ENCODE measurements at regions not wholly inside any gene's neighbourhood (a gene's known extent, or its start where the extent isn't known, plus 50 kb on each side); places are given as distances from the start of the nearest gene placed in this dataset.

DNA sequence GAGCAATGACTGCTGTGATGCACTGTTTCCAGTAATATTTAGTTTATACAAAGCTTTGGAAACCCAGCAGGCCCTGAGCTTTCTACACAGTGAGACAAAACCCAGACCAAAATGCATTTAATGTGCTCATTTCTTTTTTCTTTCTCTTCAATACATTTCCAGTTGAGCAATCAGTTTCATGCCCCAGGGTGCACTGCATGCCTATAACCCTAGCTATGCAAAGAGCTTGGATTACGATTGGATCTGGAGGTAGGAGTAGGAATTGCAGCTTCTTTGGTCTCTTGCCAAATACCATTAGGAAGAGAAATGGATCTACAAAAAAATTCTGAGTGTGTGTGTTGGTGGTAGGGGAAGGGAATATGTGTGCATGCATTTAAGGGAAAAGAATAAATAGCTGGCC is 1001.4 kb downstream of the SQOR start:
- no peak overlapping the region for H2AFZ ChIP-seq (ENCODE audit: low read length)

More for the DNA sequence above, 1001.4 kb downstream of the SQOR start:
- Histone ChIP-seq H3K4me1 (replicated peaks in 1 of 4; ENCODE audit: control insufficient read depth in 3 of 4, insufficient read depth in 4 of 4, low read length in 3 of 4) (0 out of 7 replicates have a peak, but pooled peaks cover 0 to 2% (median 0%) of the 10 kb centered on the region in 4 experiments), H2BK12ac (ENCODE audit: low read depth, low read length) (no peak overlapping the region), H3K4me2 (ENCODE audit: insufficient read depth in 1 of 2, low read depth in 2 of 2, low read length in 2 of 2) (no peak overlapping the region), H3K14ac (ENCODE audit: insufficient read length) (no peak overlapping the region), H2BK20ac (ENCODE audit: low read length) (no peak overlapping the region), H3K79me1 (ENCODE audit: low read depth, low read length) (no peaks in the 10 kb centered on the region), H3K9ac (replicated peaks in 1 of 4; ENCODE audit: extremely low read depth in 1 of 4, low read depth in 3 of 4, low read length in 3 of 4) (no peak overlapping the region), H3K27me3 (replicated peaks in 1 of 4; ENCODE audit: control insufficient read depth in 3 of 4, extremely low read depth in 1 of 4, insufficient read depth in 3 of 4, low read length in 3 of 4) (no peaks in the 10 kb centered on the region), H2BK120ac (replicated peaks; ENCODE audit: low read depth, low read length) (no peak overlapping the region), H4K8ac (ENCODE audit: extremely low read depth, insufficient read depth, low read length) (no peak overlapping the region), H3K9me3 (ENCODE audit: insufficient read depth in 2 of 2, low read depth in 1 of 2, low read length in 1 of 2) (no peaks in the 10 kb centered on the region), H4K91ac (replicated peaks; ENCODE audit: insufficient read length, low read length) (no peak overlapping the region), H2AK5ac (ENCODE audit: low read depth, low read length) (no peak overlapping the region), H4K20me1 (replicated peaks in 1 of 2; ENCODE audit: control insufficient read depth in 1 of 2, insufficient read depth in 2 of 2, low read length in 2 of 2) (no peaks in the 10 kb centered on the region), H3K23ac (ENCODE audit: insufficient read length) (no peak overlapping the region), H3K23me2 (ENCODE audit: low read depth, low read length) (no peaks in the 10 kb centered on the region), H3K36me3 (ENCODE audit: control insufficient read depth in 2 of 4, insufficient read depth in 4 of 4, low read length in 3 of 4) (no peaks in the 10 kb centered on the region), H3K18ac (ENCODE audit: extremely low read depth, low read length) (no peak overlapping the region), H3K56ac (replicated peaks; ENCODE audit: insufficient read length, low read depth, low read length) (no peak overlapping the region), H3K27ac (ENCODE audit: low read depth, low read length) (no peak overlapping the region), H3K4me3 (ENCODE audit: extremely low read depth in 1 of 4, insufficient read depth in 2 of 4, low read depth in 3 of 4, low read length in 4 of 4) (no peak overlapping the region), H3K4ac (replicated peaks; ENCODE audit: insufficient read length, low read depth, low read length) (no peak overlapping the region), H4K5ac (ENCODE audit: insufficient read length, low read depth, low read length) (no peak overlapping the region), H2BK15ac (ENCODE audit: low read length) (no peak overlapping the region), H2BK5ac (ENCODE audit: low read depth, low read length) (no peak overlapping the region), H3K79me2 (ENCODE audit: control insufficient read depth in 1 of 2, insufficient read depth in 2 of 2, low read length in 2 of 2) (no peaks in the 10 kb centered on the region)
- DNase-seq (ENCODE audit: low read depth in 1 of 2, low spot score in 2 of 2) (no peak), FAIRE-seq (no peak)
- TF ChIP-seq, protein P1, sequence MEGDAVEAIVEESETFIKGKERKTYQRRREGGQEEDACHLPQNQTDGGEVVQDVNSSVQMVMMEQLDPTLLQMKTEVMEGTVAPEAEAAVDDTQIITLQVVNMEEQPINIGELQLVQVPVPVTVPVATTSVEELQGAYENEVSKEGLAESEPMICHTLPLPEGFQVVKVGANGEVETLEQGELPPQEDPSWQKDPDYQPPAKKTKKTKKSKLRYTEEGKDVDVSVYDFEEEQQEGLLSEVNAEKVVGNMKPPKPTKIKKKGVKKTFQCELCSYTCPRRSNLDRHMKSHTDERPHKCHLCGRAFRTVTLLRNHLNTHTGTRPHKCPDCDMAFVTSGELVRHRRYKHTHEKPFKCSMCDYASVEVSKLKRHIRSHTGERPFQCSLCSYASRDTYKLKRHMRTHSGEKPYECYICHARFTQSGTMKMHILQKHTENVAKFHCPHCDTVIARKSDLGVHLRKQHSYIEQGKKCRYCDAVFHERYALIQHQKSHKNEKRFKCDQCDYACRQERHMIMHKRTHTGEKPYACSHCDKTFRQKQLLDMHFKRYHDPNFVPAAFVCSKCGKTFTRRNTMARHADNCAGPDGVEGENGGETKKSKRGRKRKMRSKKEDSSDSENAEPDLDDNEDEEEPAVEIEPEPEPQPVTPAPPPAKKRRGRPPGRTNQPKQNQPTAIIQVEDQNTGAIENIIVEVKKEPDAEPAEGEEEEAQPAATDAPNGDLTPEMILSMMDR (IDR thresholded peaks at IDR 0.05; ENCODE audit: control extremely low read depth in 1 of 3, insufficient read depth in 1 of 3, low read depth in 1 of 3, low read length in 3 of 3) = peak in 2 of 3 experiments; percentile 25 to 36; a peak in 2 of 4 replicates
- peak; percentile 78 for TF ChIP-seq CEBPB (IDR thresholded peaks at IDR 0.05; ENCODE audit: low read depth, low read length)
- TF ChIP-seq RAD21 (IDR thresholded peaks at IDR 0.05 in 1 of 2, conservative IDR thresholded peaks at IDR 0.05 in 1 of 2; ENCODE audit: low read depth in 2 of 2, low read length in 2 of 2) = peak; percentile 39 to 48
- no peak for TF ChIP-seq HDAC2 (IDR thresholded peaks at IDR 0.05; ENCODE audit: borderline replicate concordance in 1 of 2, low read depth in 2 of 2, low read length in 2 of 2)
- CTCF ChIA-PET (ENCODE audit: partially characterized antibody) = interaction anchor here (0.8 to 1.3 kb wide), 3 partner anchors 16 to 324 kb away, joined by 3 to 4 read pairs (median 4); no protein-coding TSS in a partner anchor
- POLR2A ChIA-PET (ENCODE audit: partially characterized antibody) = no interaction called here
- WGBS, 2 experiments (ENCODE audit: extremely low coverage in 1 of 2, insufficient coverage in 1 of 2, insufficient read length in 1 of 2, insufficient replicate concordance in 2 of 2, low coverage in 1 of 2, low lambda C conversion rate in 2 of 2, missing lambda C conversion rate in 1 of 2) = 77% methylated on average over 1 of the region's 1 CpG; no CpG with 5 or more reads in 1 of the 2 experiments

Measured in H1 (cell line).